Posterior vena cava (tissue), 2 donors: ENCODE measurements at regions not wholly inside any gene's neighbourhood (a gene's known extent, or its start where the extent isn't known, plus 50 kb on each side); places are given as distances from the start of the nearest gene placed in this dataset.
"Not testable (repeated sequence)": the region's sequence is repeated elsewhere in the genome, so short reads cannot be mapped to it uniquely, and the experiment has no call there.

ENCODE experiments used
- DNase-seq: peaks from one replicate; pipeline ENCODE4 v3.0.0-alpha.2; 2020; ENCODE audit warnings: low spot score
- intact Hi-C, 2 donors: fragments of 100-400 bp; cut with DNase I; formaldehyde crosslinking; loops; one replicate each; pipeline versions ENCODE4 v1.14.1 to v1.14.2; 2022 to 2023
- donor health status: DM: yes; HTN: yes; CAD: no.
- donor health status: DM: yes; HTN: yes; CAD: no.

- DNase-seq = peak; percentile 34
- intact Hi-C loops = not testable (repeated sequence)
Observed at GRCh38 chr9:42534325-42534983, 351.0 kb downstream of the SPATA31A6 start.

GRCh38 chr9:42534984-42535325, 351.5 kb downstream of the SPATA31A6 start:
- intact Hi-C loops = not testable (repeated sequence)

GRCh38 chr9:42550789-42551357, 367.4 kb downstream of the SPATA31A6 start:
- DNase-seq, intact Hi-C loops: not testable (repeated sequence)

More at GRCh38 chr9:42534984-42535325, 351.5 kb downstream of the SPATA31A6 start:
- DNase-seq = peak; percentile 81

GRCh38 chr9:42568530-42568929, 385.1 kb downstream of the SPATA31A6 start:
- intact Hi-C loops, DNase-seq: not testable (repeated sequence)

GRCh38 chr9:42568942-42569556, 385.6 kb downstream of the SPATA31A6 start:
- intact Hi-C loops, DNase-seq: not testable (repeated sequence)

GRCh38 chr9:42577851-42578250, 394.4 kb downstream of the SPATA31A6 start:
- peak; percentile 38 for DNase-seq
- intact Hi-C loops = not testable (repeated sequence)
